ENCODE measurements at regions not wholly inside any gene's neighbourhood (a gene's known extent, or its start where the extent isn't known, plus 50 kb on each side); places are given as distances from the start of the nearest gene placed in this dataset.

DNA sequence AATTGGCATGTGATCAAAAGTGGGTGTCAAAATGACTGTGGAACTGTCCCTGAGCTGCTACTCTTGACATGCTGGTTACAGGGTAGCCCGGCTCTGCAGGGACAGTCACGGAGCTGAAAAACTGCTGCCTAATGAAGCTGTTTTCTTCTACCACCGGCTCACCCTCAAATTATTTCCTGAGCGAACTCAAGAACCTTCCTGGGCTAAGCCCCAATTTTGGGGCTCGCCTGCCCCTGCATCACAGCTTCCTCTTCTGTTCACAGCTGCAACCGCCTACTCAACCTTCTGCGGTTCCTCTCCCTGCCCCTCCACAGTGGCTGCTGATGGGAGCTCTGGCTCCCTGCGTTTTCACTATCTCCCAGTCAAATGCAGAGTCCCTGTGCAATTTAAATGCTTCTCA is 110.8 kb upstream of the MLN start:
- Histone ChIP-seq H3K27me3 (no peaks in the 10 kb centered on the region), H3K36me3 (no peaks in the 10 kb centered on the region), H3K27ac (no peak overlapping the region), H3K4me3 (no peak overlapping the region), H3K9me3 (no peaks in the 10 kb centered on the region), H3K4me1 (peaks cover 6 to 8% of the 10 kb centered on the region in 2 donors)
- no peak for DNase-seq
- no peak for TF ChIP-seq POLR2A (IDR thresholded peaks at IDR 0.05)
- TF ChIP-seq, protein P1, sequence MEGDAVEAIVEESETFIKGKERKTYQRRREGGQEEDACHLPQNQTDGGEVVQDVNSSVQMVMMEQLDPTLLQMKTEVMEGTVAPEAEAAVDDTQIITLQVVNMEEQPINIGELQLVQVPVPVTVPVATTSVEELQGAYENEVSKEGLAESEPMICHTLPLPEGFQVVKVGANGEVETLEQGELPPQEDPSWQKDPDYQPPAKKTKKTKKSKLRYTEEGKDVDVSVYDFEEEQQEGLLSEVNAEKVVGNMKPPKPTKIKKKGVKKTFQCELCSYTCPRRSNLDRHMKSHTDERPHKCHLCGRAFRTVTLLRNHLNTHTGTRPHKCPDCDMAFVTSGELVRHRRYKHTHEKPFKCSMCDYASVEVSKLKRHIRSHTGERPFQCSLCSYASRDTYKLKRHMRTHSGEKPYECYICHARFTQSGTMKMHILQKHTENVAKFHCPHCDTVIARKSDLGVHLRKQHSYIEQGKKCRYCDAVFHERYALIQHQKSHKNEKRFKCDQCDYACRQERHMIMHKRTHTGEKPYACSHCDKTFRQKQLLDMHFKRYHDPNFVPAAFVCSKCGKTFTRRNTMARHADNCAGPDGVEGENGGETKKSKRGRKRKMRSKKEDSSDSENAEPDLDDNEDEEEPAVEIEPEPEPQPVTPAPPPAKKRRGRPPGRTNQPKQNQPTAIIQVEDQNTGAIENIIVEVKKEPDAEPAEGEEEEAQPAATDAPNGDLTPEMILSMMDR (IDR thresholded peaks at IDR 0.05), result no peak
- intact Hi-C loops (cut with DNase I; ENCODE audit: low total_unique reads), result no loop called here

DNA sequence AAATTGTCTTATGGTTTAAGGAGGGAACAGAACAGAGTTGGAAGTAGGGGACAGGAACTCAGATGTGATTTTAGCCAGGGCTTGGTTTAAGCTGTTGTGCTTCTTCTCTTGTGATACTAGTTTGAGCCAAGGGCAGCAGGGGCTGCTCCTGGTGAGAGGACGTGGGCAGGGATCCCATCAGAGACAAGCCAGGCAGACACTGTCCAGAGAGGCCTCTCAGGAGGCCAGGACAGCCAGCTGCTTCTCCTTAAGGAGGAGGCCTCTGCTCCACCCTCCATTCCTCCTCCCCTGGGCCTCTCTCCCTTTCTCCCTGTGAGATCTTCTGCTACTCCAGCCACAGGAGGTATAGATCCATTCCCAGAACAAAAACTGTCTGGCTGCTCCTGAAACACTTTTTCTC is 108.4 kb upstream of the MLN start:
- H3K4me3 ChIP-seq, result no peak overlapping the region
- H3K4me1 ChIP-seq, result peaks cover 6 to 8% of the 10 kb centered on the region in 2 donors
- intact Hi-C loops (cut with DNase I; ENCODE audit: low total_unique reads), result no loop called here
- DNase-seq, result peak; percentile 80 to 86
- no peaks in the 10 kb centered on the region for H3K36me3 ChIP-seq
- H3K27ac ChIP-seq, result peak overlapping the region; percentile 66 to 77
- TF ChIP-seq, protein P1 (IDR thresholded peaks at IDR 0.05), result no peak
- no peak for TF ChIP-seq POLR2A (IDR thresholded peaks at IDR 0.05)
- no peaks in the 10 kb centered on the region for H3K27me3 ChIP-seq
- H3K9me3 ChIP-seq, result no peaks in the 10 kb centered on the region

DNA sequence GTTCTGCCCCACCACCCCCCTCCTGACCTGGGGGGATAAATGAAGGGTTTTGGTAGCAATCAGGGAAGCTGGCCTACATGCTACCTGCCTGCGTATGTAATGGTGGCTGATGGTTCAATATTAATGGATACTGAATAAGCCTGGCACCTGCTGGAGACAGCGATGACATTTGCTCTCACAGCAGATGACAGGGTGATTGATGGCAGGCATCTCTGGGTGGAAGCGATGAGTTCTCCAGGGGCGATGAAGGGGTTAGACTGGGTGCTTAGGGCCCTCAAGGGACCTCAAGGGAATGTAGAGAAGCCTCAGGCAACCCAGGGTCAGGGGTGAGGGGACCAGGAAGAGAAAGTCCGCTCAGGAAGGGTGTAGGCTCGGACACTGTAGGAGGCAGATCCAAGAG is 107.7 kb upstream of the MLN start:
- no peak for DNase-seq
- TF ChIP-seq POLR2A (IDR thresholded peaks at IDR 0.05), result no peak
- TF ChIP-seq, protein P1 (IDR thresholded peaks at IDR 0.05), result no peak
- H3K36me3 ChIP-seq, result no peaks in the 10 kb centered on the region
- H3K9me3 ChIP-seq, result no peaks in the 10 kb centered on the region
- intact Hi-C loops (cut with DNase I; ENCODE audit: low total_unique reads), result no loop called here
- H3K4me3 ChIP-seq, result no peak overlapping the region
- H3K27me3 ChIP-seq, result no peaks in the 10 kb centered on the region
- H3K27ac ChIP-seq, result peak overlapping the region; percentile 66 to 77
- H3K4me1 ChIP-seq, result peaks cover 6 to 8% of the 10 kb centered on the region in 2 donors

DNA sequence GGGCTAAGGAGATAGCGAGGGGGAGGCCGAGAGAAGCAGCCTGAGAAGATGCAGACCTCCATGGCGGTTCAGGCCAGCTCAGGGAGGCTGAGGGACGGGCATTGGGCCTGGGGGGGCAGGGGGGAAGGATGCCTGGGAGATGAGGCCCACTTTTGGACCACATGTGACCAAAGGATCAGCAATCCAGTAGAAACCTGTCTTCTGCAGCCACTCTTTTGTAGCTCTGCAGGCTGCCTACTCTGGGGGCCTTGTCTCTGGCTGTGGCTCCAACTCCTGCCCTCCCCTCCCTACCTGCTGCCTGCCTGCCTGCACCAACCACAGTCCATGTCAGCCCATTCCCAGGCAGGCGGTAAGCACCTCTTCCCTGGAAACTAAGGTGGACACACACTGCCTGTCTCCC is 106.8 kb upstream of the MLN start:
- no peaks in the 10 kb centered on the region for H3K9me3 ChIP-seq
- H3K27ac ChIP-seq, result no peak overlapping the region
- H3K27me3 ChIP-seq, result no peaks in the 10 kb centered on the region
- no peak for DNase-seq
- TF ChIP-seq, protein P1 (IDR thresholded peaks at IDR 0.05), result no peak
- TF ChIP-seq POLR2A (IDR thresholded peaks at IDR 0.05), result no peak
- peaks cover 6 to 8% of the 10 kb centered on the region in 2 donors for H3K4me1 ChIP-seq
- H3K36me3 ChIP-seq, result no peaks in the 10 kb centered on the region
- H3K4me3 ChIP-seq, result no peak overlapping the region
- intact Hi-C loops (cut with DNase I; ENCODE audit: low total_unique reads), result no loop called here

DNA sequence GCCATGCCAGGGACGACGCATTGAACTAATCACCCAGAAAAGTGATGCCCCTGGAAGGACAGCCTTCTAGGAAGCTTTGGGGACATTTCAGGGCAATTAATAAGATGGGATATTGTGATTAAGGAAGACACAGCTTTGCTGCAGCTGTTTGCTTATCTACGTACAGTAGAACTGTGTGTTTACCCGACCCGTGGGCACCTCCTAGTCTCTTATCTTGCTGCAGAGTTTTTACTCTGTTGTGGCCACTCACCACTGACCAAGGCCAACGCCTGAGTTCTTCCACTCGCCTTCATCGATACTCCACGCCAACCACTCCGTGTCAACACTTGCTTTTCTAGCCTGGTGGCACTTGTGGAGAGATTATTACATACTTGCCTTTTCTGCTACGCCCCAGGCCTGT is 105.9 kb upstream of the MLN start:
- Histone ChIP-seq H3K9me3 (no peaks in the 10 kb centered on the region), H3K4me1 (peaks cover 6 to 8% of the 10 kb centered on the region in 2 donors), H3K27me3 (no peaks in the 10 kb centered on the region), H3K27ac (no peak overlapping the region), H3K36me3 (no peaks in the 10 kb centered on the region), H3K4me3 (no peak overlapping the region)
- no peak for DNase-seq
- intact Hi-C loops (cut with DNase I; ENCODE audit: low total_unique reads), result no loop called here
- TF ChIP-seq, protein P1 (IDR thresholded peaks at IDR 0.05), result no peak
- no peak for TF ChIP-seq POLR2A (IDR thresholded peaks at IDR 0.05)
